GM12891 (cell line): ENCODE measurements at regions not wholly inside any gene's neighbourhood (a gene's known extent, or its start where the extent isn't known, plus 50 kb on each side); places are given as distances from the start of the nearest gene placed in this dataset.

Experiments used
- POLR2A ChIP-seq: IDR thresholded peaks from 2 replicates; pipeline ENCODE4 v1.6.1; 2011; ENCODE audit warnings: low read depth, low read length, control low read depth
- POLR2AphosphoS5 ChIP-seq: IDR thresholded peaks from 2 replicates; pipeline ENCODE4 v1.6.1; 2011; ENCODE audit warnings: low read depth, low read length, control low read depth
- TAF1 ChIP-seq: IDR thresholded peaks from 2 replicates; pipeline ENCODE4 v1.6.1; 2011; ENCODE audit warnings: low read depth, low read length, control low read depth

GRCh38 chr9:30348904-30349303, 2035.5 kb upstream of the ACO1 start:
- TF ChIP-seq TAF1 (no peak), POLR2AphosphoS5 (no peak), POLR2A (no peak)
